Omental fat pad (tissue), 3 donors: ENCODE measurements at regions not wholly inside any gene's neighbourhood (a gene's known extent, or its start where the extent isn't known, plus 50 kb on each side); places are given as distances from the start of the nearest gene placed in this dataset.

ENCODE experiments used
- ATAC-seq: fragments of 150-250 bp; one replicate; pipeline ENCODE4 v1.9.1; 2016; ENCODE audit warnings: mild to moderate bottlenecking, moderate library complexity; ENCODE audit not compliant: low FRiP score
- DNase-seq: peaks from one replicate; pipeline ENCODE4 v3.0.0-alpha.2; 2019; ENCODE audit warnings: low spot score
- CTCF ChIP-seq, 3 donors: fragments of 450-650 bp; IDR thresholded peaks; one replicate each; pipeline ENCODE4 v1.5.1; 2016 to 2017; ENCODE audit warnings: antibody characterized with exemption in 3 of 3, mild to moderate bottlenecking in 3 of 3, moderate library complexity in 2 of 3

GRCh38 chr12:125454291-125454690, 389.1 kb downstream of the AACS start:
- TF ChIP-seq CTCF (IDR thresholded peaks at IDR 0.05), result no peak
- ATAC-seq (no peak), DNase-seq (no peak)

GRCh38 chr12:125454786-125455480, 389.7 kb downstream of the AACS start:
- no peak for TF ChIP-seq CTCF (IDR thresholded peaks at IDR 0.05)
- no peak for DNase-seq
- ATAC-seq, result no peak

GRCh38 chr12:125455556-125455955, 390.3 kb downstream of the AACS start:
- DNase-seq (no peak), ATAC-seq (no peak)
- TF ChIP-seq CTCF (IDR thresholded peaks at IDR 0.05), result no peak

- no peak for ATAC-seq
- TF ChIP-seq CTCF (IDR thresholded peaks at IDR 0.05), result no peak
- no peak for DNase-seq
Measured at GRCh38 chr12:125458552-125459268, 393.5 kb downstream of the AACS start.

- TF ChIP-seq CTCF (IDR thresholded peaks at IDR 0.05), result no peak
- DNase-seq, result no peak
- ATAC-seq, result no peak
Measured at GRCh38 chr12:125461831-125462230, 396.6 kb downstream of the AACS start.

- DNase-seq, result no peak
- no peak for TF ChIP-seq CTCF (IDR thresholded peaks at IDR 0.05)
Measured at GRCh38 chr12:125463386-125463785, 398.2 kb downstream of the AACS start.

GRCh38 chr12:125467363-125467762, 402.1 kb downstream of the AACS start:
- no peak for ATAC-seq
- TF ChIP-seq CTCF (IDR thresholded peaks at IDR 0.05), result no peak
- no peak for DNase-seq

More at GRCh38 chr12:125463386-125463785, 398.2 kb downstream of the AACS start:
- no peak for ATAC-seq
